ENCODE measurements at regions not wholly inside any gene's neighbourhood (a gene's known extent, or its start where the extent isn't known, plus 50 kb on each side); places are given as distances from the start of the nearest gene placed in this dataset.

GRCh38 chrX:3768881-3769280, 55.4 kb upstream of the PRKX start (continued):
- TF ChIP-seq REST (IDR thresholded peaks at IDR 0.05) (no peak), HMGXB4 (CRISPR knock-in tag; IDR thresholded peaks at IDR 0.05; ENCODE audit: borderline replicate concordance) (no peak), FOSB (CRISPR knock-in tag; IDR thresholded peaks at IDR 0.05) (no peak), PBX3 (IDR thresholded peaks at IDR 0.05) (no peak), HOXB13 (CRISPR knock-in tag; IDR thresholded peaks at IDR 0.05; ENCODE audit: low read depth) (no peak), ZSCAN20 (CRISPR knock-in tag; IDR thresholded peaks at IDR 0.05) (no peak), SREBF2 (IDR thresholded peaks at IDR 0.05) (no peak)

Small RNAs in the stretch of these regions (small RNA-seq; reads per million reads assigned to genes)
- gene RF00401 = 0 reads per million in 6 experiments

Data from A549 (cell line).